ENCODE measurements at regions not wholly inside any gene's neighbourhood (a gene's known extent, or its start where the extent isn't known, plus 50 kb on each side); places are given as distances from the start of the nearest gene placed in this dataset.

DNA sequence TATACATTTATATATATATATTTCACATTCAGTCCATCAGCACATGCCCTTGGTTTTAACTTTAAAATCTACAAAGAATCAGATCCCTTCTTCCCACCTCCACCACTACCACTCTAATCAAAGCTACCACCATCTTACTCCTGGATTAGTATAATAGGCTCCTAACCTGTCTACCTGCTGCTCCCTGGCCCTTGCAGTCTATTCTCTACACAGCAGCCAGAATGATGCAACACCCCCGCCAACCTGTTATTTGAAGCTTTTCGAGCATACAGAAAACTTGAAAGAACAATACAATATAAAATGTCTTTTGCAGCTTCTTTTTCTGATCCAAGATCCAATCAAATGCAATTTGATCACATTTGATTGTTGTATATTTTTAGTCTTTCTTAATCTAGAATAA lies 165.9 kb upstream of the HMGA2 start:
- Histone ChIP-seq H3K4me3 (no peak overlapping the region), H3K4me1 (no peaks in the 10 kb centered on the region), H3K36me3 (no peaks in the 10 kb centered on the region), H3K27me3 (no peaks in the 10 kb centered on the region), H3K9me3 (no peaks in the 10 kb centered on the region), H3K27ac (no peak overlapping the region)
- no peak for DNase-seq (ENCODE audit: extremely low spot score in 2 of 2)
- intact Hi-C loops (cut with DNase I): no loop called here
- TF ChIP-seq POLR2A (IDR thresholded peaks at IDR 0.05) (no peak), POLR2AphosphoS5 (IDR thresholded peaks at IDR 0.05; ENCODE audit: insufficient read depth in 1 of 2, low read depth in 1 of 2) (no peak)
- TF ChIP-seq, protein P1, sequence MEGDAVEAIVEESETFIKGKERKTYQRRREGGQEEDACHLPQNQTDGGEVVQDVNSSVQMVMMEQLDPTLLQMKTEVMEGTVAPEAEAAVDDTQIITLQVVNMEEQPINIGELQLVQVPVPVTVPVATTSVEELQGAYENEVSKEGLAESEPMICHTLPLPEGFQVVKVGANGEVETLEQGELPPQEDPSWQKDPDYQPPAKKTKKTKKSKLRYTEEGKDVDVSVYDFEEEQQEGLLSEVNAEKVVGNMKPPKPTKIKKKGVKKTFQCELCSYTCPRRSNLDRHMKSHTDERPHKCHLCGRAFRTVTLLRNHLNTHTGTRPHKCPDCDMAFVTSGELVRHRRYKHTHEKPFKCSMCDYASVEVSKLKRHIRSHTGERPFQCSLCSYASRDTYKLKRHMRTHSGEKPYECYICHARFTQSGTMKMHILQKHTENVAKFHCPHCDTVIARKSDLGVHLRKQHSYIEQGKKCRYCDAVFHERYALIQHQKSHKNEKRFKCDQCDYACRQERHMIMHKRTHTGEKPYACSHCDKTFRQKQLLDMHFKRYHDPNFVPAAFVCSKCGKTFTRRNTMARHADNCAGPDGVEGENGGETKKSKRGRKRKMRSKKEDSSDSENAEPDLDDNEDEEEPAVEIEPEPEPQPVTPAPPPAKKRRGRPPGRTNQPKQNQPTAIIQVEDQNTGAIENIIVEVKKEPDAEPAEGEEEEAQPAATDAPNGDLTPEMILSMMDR (IDR thresholded peaks at IDR 0.05): no peak

DNA sequence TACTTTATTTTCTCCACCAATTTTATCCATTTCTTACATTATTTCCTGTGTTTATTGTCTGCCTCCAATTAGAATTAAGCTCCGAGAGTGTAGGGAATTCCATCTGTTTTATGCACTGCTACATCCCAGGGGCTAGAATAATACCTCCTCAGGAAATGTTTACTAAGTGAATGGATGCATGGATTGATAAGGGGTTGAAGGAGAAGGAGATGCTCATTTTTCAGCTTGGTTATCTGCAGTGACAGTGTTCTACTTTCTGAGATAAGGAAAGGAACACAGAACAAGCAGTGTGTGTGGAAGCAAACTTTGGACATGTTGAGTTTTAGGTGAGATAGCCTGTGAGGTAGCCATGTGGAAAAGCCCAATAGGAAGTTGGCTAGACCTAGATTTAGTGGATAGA lies 164.6 kb upstream of the HMGA2 start:
- Histone ChIP-seq H3K27me3 (no peaks in the 10 kb centered on the region), H3K36me3 (no peaks in the 10 kb centered on the region), H3K4me3 (no peak overlapping the region), H3K4me1 (no peaks in the 10 kb centered on the region), H3K27ac (no peak overlapping the region), H3K9me3 (no peaks in the 10 kb centered on the region)
- intact Hi-C loops (cut with DNase I): no loop called here
- TF ChIP-seq, protein P1 (IDR thresholded peaks at IDR 0.05): no peak
- TF ChIP-seq POLR2AphosphoS5 (IDR thresholded peaks at IDR 0.05; ENCODE audit: insufficient read depth in 1 of 2, low read depth in 1 of 2) (no peak), POLR2A (IDR thresholded peaks at IDR 0.05) (no peak)
- DNase-seq (ENCODE audit: extremely low spot score in 2 of 2): no peak

DNA sequence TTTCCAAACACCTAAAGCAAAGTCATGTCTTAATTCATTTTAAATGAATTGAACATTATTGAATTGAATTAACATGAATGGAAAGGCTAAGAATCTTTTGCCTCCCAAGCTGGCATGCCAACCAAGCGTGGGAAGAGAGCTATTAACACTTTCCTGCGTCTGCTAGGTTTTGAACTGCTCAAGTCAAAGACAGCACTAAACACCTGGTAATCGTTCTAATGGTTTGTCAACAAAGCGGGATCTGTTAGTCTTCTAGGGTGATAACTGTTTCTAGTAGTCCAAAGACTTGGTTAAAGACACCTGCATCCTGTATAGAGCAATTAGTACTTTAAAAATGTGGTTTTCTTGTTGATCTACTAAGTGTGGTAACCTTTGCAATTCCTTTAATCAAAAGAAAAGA lies 164.2 kb upstream of the HMGA2 start:
- Histone ChIP-seq H3K36me3 (no peaks in the 10 kb centered on the region), H3K9me3 (no peaks in the 10 kb centered on the region), H3K4me3 (no peak overlapping the region), H3K27me3 (no peaks in the 10 kb centered on the region), H3K27ac (no peak overlapping the region), H3K4me1 (no peaks in the 10 kb centered on the region)
- TF ChIP-seq, protein P1 (IDR thresholded peaks at IDR 0.05): no peak
- TF ChIP-seq POLR2AphosphoS5 (IDR thresholded peaks at IDR 0.05; ENCODE audit: insufficient read depth in 1 of 2, low read depth in 1 of 2): no peak
- no peak for TF ChIP-seq POLR2A (IDR thresholded peaks at IDR 0.05)
- intact Hi-C loops (cut with DNase I): no loop called here
- DNase-seq (ENCODE audit: extremely low spot score in 2 of 2): no peak

- H3K9me3 ChIP-seq: no peaks in the 10 kb centered on the region
- H3K36me3 ChIP-seq: no peaks in the 10 kb centered on the region
- no peaks in the 10 kb centered on the region for H3K27me3 ChIP-seq
- no peaks in the 10 kb centered on the region for H3K4me1 ChIP-seq
- no peak overlapping the region for H3K4me3 ChIP-seq
- H3K27ac ChIP-seq: no peak overlapping the region
- no peak for DNase-seq (ENCODE audit: extremely low spot score in 2 of 2)
- intact Hi-C loops (cut with DNase I): no loop called here
- no peak for TF ChIP-seq POLR2A (IDR thresholded peaks at IDR 0.05)
- TF ChIP-seq, protein P1 (IDR thresholded peaks at IDR 0.05): no peak
- no peak for TF ChIP-seq POLR2AphosphoS5 (IDR thresholded peaks at IDR 0.05; ENCODE audit: insufficient read depth in 1 of 2, low read depth in 1 of 2)
These were observed 163.4 kb upstream of the HMGA2 start for GRCh38 chr12:65660836-65661235.

DNA sequence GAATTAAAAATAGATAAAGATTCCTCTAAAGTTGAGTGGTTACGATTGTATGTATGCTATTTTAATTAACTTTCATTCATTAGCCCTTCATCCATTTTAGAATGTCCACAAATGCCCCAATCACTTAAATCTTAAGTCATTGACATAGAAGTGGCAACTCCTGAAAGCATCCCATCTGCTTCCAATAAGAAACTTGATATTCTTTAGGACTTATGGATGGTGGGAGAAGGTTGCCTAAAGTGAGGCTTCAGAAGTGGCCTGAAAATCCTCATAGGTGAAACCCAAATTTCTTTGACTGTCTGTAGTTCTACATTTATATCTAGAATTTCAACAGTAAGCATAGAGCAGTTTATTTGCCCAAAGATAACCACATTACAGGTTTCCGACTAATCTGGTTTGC lies 161.7 kb upstream of the HMGA2 start:
- Histone ChIP-seq H3K4me3 (no peak overlapping the region), H3K9me3 (no peaks in the 10 kb centered on the region), H3K4me1 (no peaks in the 10 kb centered on the region), H3K27ac (no peak overlapping the region), H3K36me3 (no peaks in the 10 kb centered on the region), H3K27me3 (no peaks in the 10 kb centered on the region)
- no peak for DNase-seq (ENCODE audit: extremely low spot score in 2 of 2)
- intact Hi-C loops (cut with DNase I): no loop called here
- TF ChIP-seq POLR2AphosphoS5 (IDR thresholded peaks at IDR 0.05; ENCODE audit: insufficient read depth in 1 of 2, low read depth in 1 of 2): no peak

DNA sequence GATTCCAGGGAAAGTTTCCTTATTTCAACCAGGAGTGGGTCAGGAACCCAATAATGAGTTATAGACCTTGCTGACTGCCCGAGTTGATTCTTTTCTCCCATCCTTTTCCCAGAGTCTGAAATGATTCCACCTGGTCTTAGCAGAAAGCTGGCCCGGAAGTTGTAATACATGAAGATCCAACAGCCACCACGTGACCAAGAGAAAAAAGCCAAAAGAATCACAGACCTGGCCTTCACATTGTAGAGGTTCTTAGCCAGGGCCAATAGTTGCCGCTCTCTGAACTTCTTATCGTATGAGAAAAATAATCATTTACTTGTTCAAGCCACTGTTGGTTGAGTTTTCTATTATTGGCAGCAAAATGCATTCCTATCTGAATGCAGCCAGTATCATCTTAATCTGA lies 161.2 kb upstream of the HMGA2 start:
- Histone ChIP-seq H3K4me1 (no peaks in the 10 kb centered on the region), H3K36me3 (no peaks in the 10 kb centered on the region), H3K27ac (no peak overlapping the region), H3K4me3 (no peak overlapping the region), H3K27me3 (no peaks in the 10 kb centered on the region), H3K9me3 (no peaks in the 10 kb centered on the region)
- TF ChIP-seq POLR2AphosphoS5 (IDR thresholded peaks at IDR 0.05; ENCODE audit: insufficient read depth in 1 of 2, low read depth in 1 of 2): no peak
- no peak for TF ChIP-seq POLR2A (IDR thresholded peaks at IDR 0.05)
- TF ChIP-seq, protein P1 (IDR thresholded peaks at IDR 0.05): no peak
- DNase-seq (ENCODE audit: extremely low spot score in 2 of 2): no peak
- intact Hi-C loops (cut with DNase I): no loop called here

Data from vagina (tissue), 2 donors.